UCSD-AML1 (cell line): ENCODE measurements at regions not wholly inside any gene's neighbourhood (a gene's known extent, or its start where the extent isn't known, plus 50 kb on each side); places are given as distances from the start of the nearest gene placed in this dataset.
"Not testable (repeated sequence)": the region's sequence is repeated elsewhere in the genome, so short reads cannot be mapped to it uniquely, and the experiment has no call there.

ENCODE experiments used
- DNase-seq: peaks from one replicate; lab custom pipeline; 2025; ENCODE audit not compliant: unreplicated experiment; lab: John Stamatoyannopoulos, UW

DNA sequence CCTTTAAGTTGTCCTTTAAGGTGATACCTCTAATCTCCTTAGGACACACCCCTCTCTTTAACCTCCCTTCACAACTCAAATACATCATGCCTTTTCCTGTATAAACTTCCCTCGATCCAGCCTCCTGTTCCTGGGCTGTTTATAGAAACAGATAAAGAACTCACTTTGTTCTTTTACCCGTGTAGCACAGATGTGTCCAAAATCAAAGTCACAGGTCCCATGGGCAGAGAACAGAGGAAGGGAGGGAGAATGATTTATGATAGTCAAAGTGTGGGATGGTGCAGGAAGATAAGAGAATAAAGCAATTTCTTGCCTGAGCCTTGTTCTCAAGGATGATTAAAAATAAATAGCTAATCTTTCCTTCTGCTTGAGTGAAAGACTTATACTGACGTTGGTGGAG, 50.3 kb upstream of the CABCOCO1 start:
- no peak for DNase-seq

DNA sequence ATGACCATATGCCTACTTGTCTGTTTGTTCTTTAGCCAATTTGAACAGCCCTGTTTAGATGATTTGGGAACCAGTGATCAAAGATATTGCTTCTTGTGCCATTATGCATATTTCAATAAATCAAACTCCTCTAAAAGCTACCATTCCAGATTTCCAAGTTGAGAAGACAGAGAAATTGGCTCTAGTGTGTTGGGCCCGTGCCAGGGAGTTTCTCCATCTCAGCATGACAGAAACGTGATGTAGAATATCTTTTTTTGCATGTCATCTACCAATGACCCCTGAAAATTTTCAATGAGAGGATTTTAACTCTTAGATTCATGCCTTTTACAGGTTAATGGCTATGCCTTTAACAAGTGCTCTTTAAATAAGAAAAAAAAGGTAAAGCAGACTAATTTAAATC, 50.7 kb upstream of the CABCOCO1 start:
- no peak for DNase-seq

DNA sequence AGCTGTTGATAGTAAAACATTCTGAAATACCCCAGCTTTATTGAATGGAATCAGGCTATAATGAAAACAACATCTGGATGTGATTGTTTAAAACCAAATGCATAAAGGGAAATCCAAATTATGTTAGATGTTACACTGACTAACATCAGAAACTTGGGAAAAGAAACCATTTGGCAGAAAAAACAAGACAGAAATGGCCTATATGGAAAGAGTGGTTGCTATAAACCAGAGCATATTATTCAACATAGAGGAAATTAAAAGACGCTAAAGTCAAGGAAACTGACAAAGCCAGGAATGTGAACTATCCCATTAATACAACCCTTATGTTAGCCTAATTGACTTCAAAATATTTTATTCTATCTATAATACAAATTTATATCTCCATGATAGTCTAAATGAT, 53.0 kb upstream of the CABCOCO1 start:
- no peak for DNase-seq

DNA sequence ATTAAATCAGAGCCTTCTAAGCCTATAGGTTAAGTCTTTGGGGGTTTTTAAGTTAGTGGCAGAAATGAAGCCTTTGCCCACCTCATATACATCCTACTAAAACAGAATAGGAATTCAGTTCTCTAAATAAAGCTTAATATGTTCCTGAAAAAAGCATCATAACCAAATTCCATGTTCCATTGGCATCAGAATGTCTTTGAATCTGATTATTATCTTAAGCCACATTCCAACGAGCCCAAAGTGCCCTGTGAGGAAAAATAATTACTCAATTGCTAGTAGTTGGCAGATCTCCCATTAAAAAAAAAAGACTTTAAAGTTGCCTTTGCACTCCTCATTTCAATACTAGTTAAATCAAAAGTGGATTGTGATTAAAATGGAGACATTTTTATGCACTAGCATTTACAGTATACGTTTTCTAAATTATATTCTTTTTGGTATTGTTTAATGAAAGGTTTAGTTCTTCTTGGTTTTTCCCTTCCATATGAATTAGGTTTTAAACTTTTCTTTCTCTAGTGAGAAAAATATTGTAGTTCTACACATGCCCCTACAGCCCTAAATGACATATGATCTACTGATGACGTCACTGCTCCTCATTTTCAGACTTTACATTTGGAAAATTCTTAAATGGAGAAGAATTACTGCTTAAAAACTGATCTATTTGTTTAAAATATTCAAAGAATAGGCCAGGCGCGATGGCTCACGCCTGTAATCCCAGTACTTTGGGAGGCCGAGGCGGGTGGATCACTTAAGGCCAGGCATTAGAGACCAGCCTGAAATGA, 54.3 kb upstream of the CABCOCO1 start:
- no peak for DNase-seq

DNA sequence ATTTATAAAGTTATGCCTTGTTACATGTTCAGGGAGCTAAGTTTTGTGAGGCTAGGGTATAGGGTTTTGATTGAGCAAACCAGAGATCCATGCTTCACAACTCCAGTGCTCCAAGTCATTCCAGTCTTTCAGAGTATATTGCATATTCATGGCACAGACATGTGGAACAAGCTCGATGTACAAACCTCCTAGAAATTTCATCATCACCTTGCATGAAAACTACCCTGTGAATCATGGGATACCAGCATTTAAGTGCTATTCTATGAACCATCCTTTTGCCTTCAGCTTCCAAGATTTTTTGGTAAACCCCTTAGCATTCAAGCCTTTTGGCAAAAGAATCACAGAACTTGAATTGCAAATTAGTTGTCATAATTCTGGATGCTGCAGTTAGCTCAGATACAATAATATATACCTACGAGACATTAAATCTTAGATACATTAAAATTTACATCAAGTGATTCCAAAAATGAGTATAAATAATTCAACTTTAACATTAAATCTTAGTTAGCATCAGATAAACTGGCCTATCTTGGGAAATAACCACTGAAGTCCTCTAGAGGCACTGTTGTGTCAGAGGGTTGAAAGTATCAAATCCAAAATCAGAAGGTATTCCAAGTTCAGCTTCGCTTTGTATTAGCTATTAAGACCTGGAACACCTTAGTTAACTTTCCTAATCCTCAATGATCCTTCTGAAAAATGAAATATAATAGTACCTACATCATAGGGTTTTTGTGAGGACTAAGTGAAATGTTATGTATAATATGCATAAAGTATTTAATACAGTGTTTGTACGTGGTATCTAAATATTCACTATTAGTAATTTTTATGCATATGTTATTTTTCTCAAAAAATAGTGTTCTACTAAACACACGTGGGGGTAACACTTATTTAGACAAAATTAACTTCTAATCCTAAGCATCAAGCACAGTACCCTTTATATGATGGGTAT, 55.5 kb upstream of the CABCOCO1 start:
- DNase-seq = no peak

DNA sequence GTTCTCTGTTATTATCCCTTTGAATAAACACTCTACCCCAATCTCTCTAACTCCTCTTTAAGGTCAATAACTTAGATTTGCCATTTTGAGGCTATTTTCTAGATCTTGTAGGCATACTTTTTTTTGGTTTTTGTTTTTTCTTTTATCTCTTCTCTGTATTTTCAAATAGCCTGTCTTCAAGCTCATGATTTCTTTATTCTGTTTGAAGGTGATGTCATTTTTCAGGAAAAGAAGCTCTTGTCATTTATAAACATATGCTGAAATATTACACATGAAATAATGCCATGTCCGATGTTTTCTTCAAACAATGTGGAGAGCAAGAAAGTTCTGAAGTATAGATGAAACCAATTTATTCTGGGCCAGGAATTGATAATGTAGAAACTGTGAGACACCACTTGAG, 57.5 kb upstream of the CABCOCO1 start:
- DNase-seq = no peak

DNA sequence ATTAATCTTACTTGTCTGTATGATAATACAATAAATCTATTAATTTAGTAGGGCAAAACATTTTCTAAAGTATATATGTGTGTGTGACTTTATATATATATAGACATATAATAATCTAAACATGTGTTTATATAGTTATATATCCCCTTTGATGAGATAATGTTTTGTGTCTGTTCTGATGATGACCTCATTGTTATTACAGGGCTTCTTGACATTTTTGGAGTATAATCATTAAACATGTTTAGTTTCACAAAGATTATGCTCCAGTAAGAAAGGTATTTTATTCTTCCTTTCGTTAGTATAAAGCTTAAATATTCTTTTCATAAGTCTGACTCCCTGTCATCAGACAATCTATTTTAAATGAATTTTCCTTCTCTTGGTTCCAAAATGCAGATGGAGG, 62.3 kb upstream of the CABCOCO1 start:
- no peak for DNase-seq

DNA sequence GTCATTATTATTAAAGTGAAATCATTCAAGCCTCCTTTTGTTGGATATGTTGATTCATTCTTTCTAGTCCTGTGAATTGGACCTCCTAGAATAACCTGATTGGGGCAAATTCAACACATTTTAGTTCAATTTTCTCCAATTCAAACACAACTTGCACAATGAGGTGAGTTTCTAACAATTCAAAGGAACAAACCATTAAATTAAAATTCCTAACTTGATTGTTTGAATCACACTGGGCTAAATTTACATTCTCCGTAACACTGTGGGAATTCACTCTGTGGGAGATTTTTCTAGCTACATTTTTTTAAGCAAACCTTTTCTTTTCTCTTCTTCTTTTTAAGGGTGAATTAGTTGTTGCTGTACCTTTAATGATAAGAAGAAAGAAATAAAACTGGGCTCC, 68.3 kb upstream of the CABCOCO1 start:
- DNase-seq = no peak

DNA sequence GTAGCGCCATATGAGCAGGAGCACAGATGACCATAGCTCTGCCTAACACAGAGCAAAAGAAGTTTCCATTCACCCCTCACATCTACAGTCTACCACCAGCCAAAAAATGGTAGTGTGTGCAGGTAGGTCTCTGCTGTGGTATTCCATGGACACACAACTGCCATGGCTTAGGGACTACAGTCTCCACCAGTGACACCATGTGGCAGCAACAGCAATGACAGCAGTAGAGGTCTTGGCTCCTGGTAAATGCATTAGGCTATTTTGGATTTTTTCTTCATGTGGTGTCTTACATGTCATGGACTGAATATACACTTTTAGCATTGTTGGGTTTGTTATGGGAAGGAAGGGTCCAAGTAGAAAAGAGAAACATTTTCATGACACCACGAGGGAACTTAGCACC, 70.1 kb upstream of the CABCOCO1 start:
- DNase-seq = peak; percentile 15

DNA sequence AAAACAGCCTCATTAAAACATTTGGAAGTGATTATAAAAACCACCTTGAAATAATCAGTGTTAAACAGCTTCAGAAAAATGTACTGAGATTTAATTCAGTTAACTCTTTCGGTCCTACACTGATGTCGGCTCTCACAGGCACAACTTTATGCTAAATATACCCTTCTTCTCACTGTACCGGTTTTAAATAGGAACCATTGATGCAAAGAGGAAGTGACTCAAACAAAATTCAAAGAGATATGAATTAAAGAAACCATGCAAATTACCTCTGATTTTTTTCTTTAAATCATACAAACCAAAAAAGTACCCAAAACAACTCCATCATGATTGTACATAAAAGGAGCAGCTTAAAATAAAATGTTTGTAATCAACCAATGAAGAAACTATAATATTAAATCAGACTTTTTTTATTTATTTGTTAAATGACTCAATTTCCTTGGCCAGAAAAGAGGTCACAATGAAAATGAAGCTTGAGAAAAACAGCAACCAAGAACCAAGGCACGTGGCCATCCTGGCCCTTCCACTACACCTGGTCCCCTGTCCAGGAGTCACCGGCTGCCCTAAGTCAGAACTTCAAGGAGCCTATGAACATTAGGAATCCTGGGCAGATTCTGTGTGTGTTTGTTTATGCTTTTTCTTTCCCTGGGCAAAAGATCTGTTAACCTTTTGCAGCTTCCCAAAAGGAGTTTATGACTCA, 73.0 kb upstream of the CABCOCO1 start:
- no peak for DNase-seq

DNA sequence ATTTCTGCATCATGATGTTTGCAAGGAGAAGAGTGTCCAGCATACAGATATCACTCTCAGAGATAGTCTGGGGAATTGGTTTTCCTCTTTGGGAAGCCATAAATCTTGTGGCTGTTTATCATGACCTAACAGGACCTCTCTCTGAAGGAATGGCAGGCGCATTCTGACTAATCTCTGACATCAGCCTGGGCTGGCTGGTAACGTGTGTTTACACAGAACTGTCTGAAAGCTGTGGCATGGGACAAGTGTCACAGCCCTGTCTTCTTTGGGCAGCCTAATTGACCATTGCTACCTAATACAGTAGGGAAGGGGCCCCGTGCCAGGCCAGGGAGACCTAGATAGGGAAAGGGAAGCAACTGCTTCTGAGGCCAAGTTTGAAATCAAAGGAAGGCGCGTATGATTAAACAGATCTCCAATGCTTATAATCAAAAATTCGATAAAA, 73.9 kb upstream of the CABCOCO1 start:
- DNase-seq = no peak

DNA sequence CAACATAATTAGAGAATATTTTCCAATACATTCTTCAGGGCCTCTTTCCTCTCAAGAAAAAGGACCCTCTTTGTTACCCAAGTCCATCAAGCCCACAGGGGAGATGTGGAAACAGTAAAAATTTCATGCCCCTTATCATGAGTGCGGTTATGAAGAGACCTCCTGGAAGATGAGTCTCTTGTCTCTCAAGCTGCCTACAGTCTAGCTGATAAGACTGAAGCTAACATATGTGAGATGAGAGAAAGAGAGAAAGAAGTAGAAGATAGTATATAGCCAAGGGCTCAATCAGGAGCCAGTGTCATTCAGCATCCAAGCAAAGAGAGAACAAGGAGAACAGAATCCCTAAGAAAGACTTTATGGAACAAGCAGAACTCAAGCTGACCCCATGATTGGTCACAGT, 75.9 kb upstream of the CABCOCO1 start:
- DNase-seq = no peak

DNA sequence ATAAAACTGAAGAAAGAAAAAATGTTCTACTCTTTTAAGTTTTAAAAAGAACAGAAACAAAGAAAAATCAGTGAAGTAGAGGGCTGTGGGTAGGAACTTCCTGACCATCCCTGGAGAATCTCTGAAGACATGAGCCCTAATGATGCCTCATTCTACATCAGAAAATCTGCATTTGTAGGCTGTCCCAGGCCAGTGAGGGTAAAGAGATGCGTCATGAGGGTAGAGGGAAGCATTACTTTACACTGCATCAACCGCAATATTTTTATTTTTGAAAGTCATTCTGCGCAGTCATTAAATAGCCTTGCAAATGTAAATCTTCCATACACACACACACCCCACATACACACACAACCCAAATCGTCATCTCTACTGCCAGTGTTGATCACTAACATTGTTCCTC, 82.1 kb upstream of the CABCOCO1 start:
- DNase-seq = no peak

DNA sequence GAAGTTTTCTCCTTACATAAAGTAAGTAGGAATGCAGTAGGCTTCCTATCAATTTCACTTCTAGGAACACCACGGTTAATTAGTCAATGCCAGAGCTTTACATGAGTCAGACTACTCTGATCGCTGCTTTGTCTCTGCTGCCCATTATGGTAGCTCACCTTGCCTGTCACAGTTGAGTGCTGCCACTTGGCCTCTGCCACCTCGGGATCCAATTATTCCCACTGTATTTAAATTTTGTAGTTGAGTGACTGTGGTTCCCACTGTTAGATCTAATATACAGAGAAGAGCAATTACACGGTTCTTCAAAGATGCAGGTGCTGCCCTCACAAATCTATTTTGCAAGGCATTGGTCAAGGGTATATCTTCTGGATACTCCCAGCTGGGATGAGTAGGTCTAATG, 92.5 kb upstream of the CABCOCO1 start:
- DNase-seq = not testable (repeated sequence)

DNA sequence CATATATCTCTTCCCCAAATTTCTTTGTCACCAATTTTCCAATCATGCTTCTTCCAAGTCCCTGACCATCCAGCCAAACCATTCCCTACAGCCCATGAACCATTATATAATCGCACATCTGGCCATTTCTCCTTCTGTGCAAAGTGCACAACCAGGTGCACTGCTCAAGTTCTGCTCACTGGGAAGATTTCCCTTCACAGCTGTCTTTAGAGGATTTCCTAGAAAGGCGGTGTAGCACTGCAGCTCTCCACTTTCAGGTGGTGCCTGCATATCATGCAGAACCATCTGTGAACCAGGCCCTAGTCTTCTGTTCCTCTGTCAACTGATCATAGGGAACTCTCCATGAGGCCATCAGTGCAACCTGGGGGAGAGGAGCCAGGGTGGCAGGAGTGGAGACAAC, 95.0 kb upstream of the CABCOCO1 start:
- no peak for DNase-seq

DNA sequence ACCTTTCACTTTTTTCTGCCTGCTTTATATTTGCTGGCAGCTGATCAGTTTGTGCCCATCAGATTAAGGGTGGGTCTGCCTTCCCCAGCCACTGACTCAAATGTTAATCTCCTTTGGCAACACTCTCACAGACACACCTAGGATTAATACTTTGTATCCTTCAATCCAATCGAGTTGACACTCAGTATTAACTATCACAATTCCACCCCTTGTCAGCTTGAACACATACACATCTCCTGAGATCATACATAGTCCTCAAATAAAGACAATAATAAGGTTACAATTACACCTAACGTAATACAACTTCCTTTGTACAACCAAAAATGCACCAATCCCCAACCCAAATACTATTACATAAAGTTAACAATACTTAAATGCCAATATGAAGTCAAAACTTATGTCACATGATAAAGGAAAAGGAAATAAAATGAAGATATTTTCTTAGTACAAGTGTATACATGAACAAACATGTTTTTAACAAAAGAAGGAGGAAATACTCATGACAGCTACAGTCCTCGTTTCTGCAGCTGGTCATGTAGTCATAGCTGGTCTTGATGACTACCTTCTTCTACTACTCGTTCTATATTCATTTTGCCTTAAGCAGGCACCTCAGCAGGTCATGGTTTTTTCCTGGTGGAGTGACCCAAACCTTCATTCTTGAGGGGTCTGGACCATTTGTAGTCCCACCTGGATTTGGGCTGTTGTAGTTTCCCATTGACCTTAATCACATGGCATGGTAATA, 96.7 kb upstream of the CABCOCO1 start:
- no peak for DNase-seq

DNA sequence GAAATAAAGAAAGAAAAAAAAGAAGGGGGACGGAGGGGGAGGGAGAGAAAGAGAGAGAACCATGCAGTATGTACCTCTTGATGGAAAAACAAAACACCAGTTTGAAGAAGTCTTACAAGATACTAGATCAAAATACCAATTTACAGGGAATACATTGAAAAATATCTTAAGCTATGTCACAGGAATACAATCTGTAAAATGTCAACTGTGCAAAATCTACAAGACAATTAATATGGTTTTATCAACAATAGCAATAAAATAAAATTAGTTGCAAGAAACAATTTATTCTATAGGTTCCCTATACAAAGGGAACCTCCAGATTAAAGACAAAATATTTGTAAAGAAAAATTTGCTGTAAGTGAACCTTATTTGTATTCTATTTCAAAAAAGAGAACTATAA, 98.3 kb upstream of the CABCOCO1 start:
- no peak for DNase-seq

DNA sequence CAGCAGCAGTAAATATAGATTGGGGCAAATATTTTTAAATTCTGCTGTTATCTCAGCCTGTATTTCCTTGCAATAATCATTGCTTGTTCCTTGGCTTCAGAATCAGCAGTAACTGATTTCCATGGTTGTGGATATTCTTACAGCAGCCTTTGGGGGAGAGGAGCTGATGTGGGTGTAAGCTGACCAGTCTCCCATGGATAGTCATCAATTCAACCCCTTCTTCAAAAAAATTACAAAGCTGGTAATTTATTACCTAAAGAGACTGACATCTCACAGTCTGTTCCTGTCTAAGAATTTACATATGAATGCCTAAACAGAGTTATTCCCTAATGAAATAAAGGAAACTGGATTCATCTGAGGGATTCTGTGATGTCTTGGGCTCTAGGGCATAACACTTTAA, 103.1 kb upstream of the CABCOCO1 start:
- DNase-seq = no peak

DNA sequence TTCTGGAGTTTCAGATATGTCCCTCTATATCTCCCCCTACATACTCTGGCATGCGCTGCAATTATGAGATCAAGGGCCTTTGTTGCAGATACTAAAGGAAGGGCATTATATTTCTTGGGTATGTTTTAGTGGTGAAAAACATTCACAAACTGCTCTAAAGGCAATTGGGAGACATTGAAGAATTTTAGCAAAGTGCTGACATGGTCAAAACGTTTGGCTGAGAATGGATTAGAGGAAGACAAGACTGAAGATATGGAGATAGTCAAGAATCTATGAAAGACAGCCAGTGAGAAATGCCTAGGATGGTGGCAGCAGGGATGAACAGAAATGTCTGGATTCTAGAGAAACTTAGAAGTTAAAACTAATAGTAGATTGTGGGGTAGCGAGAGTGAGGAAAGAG, 104.5 kb upstream of the CABCOCO1 start:
- DNase-seq = no peak

DNA sequence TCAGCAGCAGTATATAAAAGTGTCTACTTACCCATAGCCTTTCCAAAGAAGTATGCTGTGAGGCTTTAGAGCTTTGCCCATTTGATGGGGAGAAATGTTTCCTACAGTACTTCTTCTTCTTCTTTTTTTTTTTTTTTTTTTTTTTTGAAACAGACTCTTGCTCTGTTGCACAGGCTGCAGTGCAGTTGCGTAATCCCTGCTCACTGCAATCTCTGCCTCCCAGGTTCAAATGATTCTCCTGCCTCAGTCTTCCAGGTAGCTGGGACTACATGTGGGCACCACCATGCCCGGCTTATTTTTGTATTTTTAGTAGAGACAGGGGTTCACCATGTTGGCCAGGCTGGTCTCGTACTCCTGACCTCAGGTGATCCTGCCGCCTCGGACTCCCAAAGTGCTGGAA, 101.7 kb upstream of the TMEM26 start:
- no peak for DNase-seq

DNA sequence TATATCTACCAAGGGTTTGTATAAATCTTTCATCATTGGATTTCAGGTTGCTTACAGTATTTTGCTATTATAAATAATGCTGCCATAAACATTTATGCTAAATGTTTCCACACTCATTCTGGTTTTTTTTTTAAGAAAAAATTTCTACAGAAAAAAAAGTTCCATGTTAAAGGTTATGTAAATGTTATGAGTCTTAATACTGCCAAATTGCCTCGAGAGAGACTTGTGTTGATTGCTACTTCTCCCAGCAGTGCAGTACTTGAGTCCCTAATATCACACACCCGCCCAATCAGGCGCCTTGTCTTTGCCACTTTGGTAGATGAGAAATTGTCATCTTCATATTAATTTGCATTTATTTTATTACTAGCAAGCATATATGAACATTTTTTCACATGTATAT, 96.7 kb upstream of the TMEM26 start:
- DNase-seq = no peak
